ENCODE measurements at regions not wholly inside any gene's neighbourhood (a gene's known extent, or its start where the extent isn't known, plus 50 kb on each side); places are given as distances from the start of the nearest gene placed in this dataset.

- no peaks in the 10 kb centered on the region for H3K36me3 ChIP-seq (replicated peaks in 1 of 2; ENCODE audit: control insufficient read depth in 1 of 2, insufficient read depth in 2 of 2, low read length in 2 of 2)
- H3K4me2 ChIP-seq (ENCODE audit: low read depth, low read length) = no peak overlapping the region
- no peaks in the 10 kb centered on the region for H3K4me1 ChIP-seq (ENCODE audit: insufficient read depth, low read length)
- 36% methylated on average over 3 of the region's 3 CpGs for WGBS (ENCODE audit: low lambda C conversion rate)
- no peaks in the 10 kb centered on the region for H3K79me2 ChIP-seq (ENCODE audit: insufficient read depth, low read length)
- in situ Hi-C loops (cut with HindIII; ENCODE audit: extremely low pct_ligation_motif_present, low pct_unique_long_range_greater_than_20kb) = loop anchor here (25.0 kb wide), 1 partner anchor 1553 kb away; no protein-coding TSS in a partner anchor
- BruUV-seq (replicated peaks) = no TSS peak
- ChIA-PET POLR2A (no interaction called here), CTCF (ENCODE audit: low intra/inter-chr PET ratio, low total read pairs) (no interaction called here)
- H2AFZ ChIP-seq (ENCODE audit: low read length) = no peak overlapping the region
- TF ChIP-seq IRF2 (CRISPR knock-in tag; IDR thresholded peaks at IDR 0.05) (no peak), ZNF577 (CRISPR knock-in tag; IDR thresholded peaks at IDR 0.05; ENCODE audit: borderline replicate concordance, low read depth) (no peak), KLF6 (CRISPR knock-in tag; IDR thresholded peaks at IDR 0.05) (no peak), YEATS2 (CRISPR knock-in tag; IDR thresholded peaks at IDR 0.05; ENCODE audit: borderline replicate concordance) (no peak), NR3C1 (CRISPR knock-in tag; IDR thresholded peaks at IDR 0.05) (no peak), ZKSCAN5 (CRISPR knock-in tag; IDR thresholded peaks at IDR 0.05) (no peak), SMARCC2 (IDR thresholded peaks at IDR 0.05) (no peak), ETV6 (CRISPR knock-in tag; conservative IDR thresholded peaks at IDR 0.05) (no peak), ZBTB42 (CRISPR knock-in tag; IDR thresholded peaks at IDR 0.05) (no peak), NFKBIZ (CRISPR knock-in tag; IDR thresholded peaks at IDR 0.05) (no peak), ZNF7 (CRISPR knock-in tag; IDR thresholded peaks at IDR 0.05) (no peak), RFX1 (IDR thresholded peaks at IDR 0.05) (no peak), ZNF766 (CRISPR knock-in tag; IDR thresholded peaks at IDR 0.05; ENCODE audit: borderline replicate concordance) (no peak), HNRNPL (IDR thresholded peaks at IDR 0.05; ENCODE audit: low read depth, low read length) (no peak), ZNF253 (CRISPR knock-in tag; IDR thresholded peaks at IDR 0.05; ENCODE audit: borderline replicate concordance) (no peak), MTF1 (CRISPR knock-in tag; IDR thresholded peaks at IDR 0.05) (no peak), PTBP1 (IDR thresholded peaks at IDR 0.05; ENCODE audit: low read depth, low read length, poor library complexity, severe bottlenecking) (no peak)
- TF ChIP-seq, protein P1, sequence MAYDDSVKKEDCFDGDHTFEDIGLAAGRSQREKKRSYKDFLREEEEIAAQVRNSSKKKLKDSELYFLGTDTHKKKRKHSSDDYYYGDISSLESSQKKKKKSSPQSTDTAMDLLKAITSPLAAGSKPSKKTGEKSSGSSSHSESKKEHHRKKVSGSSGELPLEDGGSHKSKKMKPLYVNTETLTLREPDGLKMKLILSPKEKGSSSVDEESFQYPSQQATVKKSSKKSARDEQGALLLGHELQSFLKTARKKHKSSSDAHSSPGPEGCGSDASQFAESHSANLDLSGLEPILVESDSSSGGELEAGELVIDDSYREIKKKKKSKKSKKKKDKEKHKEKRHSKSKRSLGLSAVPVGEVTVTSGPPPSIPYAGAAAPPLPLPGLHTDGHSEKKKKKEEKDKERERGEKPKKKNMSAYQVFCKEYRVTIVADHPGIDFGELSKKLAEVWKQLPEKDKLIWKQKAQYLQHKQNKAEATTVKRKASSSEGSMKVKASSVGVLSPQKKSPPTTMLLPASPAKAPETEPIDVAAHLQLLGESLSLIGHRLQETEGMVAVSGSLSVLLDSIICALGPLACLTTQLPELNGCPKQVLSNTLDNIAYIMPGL (CRISPR knock-in tag; IDR thresholded peaks at IDR 0.05; ENCODE audit: borderline replicate concordance in 1 of 2, low read depth in 1 of 2) = no peak
- H3K4me3 ChIP-seq (replicated peaks in 1 of 3; ENCODE audit: insufficient read depth in 1 of 3, low read depth in 2 of 3, low read length in 3 of 3) = no peak overlapping the region
- intact Hi-C loops (cut with micrococcal nuclease; ENCODE audit: unreplicated experiment) = no loop called here
- H3K9ac ChIP-seq (ENCODE audit: insufficient read depth, low read depth, low read length) = no peak overlapping the region
- no peak for DNase-seq (ENCODE audit: low spot score)
- H3K9me3 ChIP-seq (ENCODE audit: low read length) = no peaks in the 10 kb centered on the region
- no peak overlapping the region for H3K27ac ChIP-seq (ENCODE audit: extremely low read length, insufficient read depth, low read length)
- H3K27me3 ChIP-seq (ENCODE audit: control insufficient read depth in 1 of 2, insufficient read depth in 2 of 2, low read length in 2 of 2) = no peaks in the 10 kb centered on the region
- no peak for ATAC-seq
- H4K20me1 ChIP-seq (ENCODE audit: insufficient read depth, low read length) = no peaks in the 10 kb centered on the region; the same call in 1 of the 2 replicates
- no peak for FAIRE-seq
Measured at GRCh38 chr2:204333861-204334260, 211.4 kb upstream of the PARD3B start.
